ENCODE measurements at regions not wholly inside any gene's neighbourhood (a gene's known extent, or its start where the extent isn't known, plus 50 kb on each side); places are given as distances from the start of the nearest gene placed in this dataset.
"Not testable (repeated sequence)": the region's sequence is repeated elsewhere in the genome, so short reads cannot be mapped to it uniquely, and the experiment has no call there.

DNA sequence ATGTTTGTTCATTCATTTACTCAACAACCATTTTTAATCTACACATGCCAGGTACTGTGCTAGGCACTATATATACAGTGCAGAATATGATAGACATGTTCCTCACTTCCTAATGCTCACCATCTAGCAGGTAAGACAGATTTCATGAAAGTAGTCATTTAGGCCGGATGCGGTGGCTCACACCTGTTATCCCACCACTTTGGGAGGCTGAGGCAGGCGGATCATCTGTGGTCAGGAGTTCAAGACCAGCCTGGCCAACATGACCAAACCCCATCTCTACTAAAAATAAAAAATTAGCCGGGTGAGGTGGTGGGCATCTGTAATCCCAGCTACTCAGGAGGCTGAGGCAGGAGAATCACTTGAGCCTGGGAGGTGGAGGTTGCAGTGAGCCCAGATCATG is 71.9 kb upstream of the GJB6 start:
- not testable (repeated sequence) for TF ChIP-seq MAZ (IDR thresholded peaks at IDR 0.05; ENCODE audit: borderline replicate concordance, low read depth, low read length); RFX5 (IDR thresholded peaks at IDR 0.05; ENCODE audit: low read depth, low read length); POLR2A (IDR thresholded peaks at IDR 0.05; ENCODE audit: low read depth, low read length); MXI1 (IDR thresholded peaks at IDR 0.05; ENCODE audit: borderline replicate concordance, low read depth, low read length); CEBPB (IDR thresholded peaks at IDR 0.05; ENCODE audit: low read depth, low read length)
- TF ChIP-seq, protein P1, sequence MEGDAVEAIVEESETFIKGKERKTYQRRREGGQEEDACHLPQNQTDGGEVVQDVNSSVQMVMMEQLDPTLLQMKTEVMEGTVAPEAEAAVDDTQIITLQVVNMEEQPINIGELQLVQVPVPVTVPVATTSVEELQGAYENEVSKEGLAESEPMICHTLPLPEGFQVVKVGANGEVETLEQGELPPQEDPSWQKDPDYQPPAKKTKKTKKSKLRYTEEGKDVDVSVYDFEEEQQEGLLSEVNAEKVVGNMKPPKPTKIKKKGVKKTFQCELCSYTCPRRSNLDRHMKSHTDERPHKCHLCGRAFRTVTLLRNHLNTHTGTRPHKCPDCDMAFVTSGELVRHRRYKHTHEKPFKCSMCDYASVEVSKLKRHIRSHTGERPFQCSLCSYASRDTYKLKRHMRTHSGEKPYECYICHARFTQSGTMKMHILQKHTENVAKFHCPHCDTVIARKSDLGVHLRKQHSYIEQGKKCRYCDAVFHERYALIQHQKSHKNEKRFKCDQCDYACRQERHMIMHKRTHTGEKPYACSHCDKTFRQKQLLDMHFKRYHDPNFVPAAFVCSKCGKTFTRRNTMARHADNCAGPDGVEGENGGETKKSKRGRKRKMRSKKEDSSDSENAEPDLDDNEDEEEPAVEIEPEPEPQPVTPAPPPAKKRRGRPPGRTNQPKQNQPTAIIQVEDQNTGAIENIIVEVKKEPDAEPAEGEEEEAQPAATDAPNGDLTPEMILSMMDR (conservative IDR thresholded peaks at IDR 0.05; ENCODE audit: low read depth, low read length) = not testable (repeated sequence)
- TF ChIP-seq, protein P2, sequence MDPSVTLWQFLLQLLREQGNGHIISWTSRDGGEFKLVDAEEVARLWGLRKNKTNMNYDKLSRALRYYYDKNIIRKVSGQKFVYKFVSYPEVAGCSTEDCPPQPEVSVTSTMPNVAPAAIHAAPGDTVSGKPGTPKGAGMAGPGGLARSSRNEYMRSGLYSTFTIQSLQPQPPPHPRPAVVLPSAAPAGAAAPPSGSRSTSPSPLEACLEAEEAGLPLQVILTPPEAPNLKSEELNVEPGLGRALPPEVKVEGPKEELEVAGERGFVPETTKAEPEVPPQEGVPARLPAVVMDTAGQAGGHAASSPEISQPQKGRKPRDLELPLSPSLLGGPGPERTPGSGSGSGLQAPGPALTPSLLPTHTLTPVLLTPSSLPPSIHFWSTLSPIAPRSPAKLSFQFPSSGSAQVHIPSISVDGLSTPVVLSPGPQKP (IDR thresholded peaks at IDR 0.05; ENCODE audit: borderline replicate concordance, low read depth, low read length) = not testable (repeated sequence)
- TF ChIP-seq, protein P3, sequence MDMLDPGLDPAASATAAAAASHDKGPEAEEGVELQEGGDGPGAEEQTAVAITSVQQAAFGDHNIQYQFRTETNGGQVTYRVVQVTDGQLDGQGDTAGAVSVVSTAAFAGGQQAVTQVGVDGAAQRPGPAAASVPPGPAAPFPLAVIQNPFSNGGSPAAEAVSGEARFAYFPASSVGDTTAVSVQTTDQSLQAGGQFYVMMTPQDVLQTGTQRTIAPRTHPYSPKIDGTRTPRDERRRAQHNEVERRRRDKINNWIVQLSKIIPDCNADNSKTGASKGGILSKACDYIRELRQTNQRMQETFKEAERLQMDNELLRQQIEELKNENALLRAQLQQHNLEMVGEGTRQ (IDR thresholded peaks at IDR 0.05; ENCODE audit: low read depth, low read length) = not testable (repeated sequence)
